ENCODE measurements at regions not wholly inside any gene's neighbourhood (a gene's known extent, or its start where the extent isn't known, plus 50 kb on each side); places are given as distances from the start of the nearest gene placed in this dataset.

- no peak for DNase-seq
These were observed 273.9 kb upstream of the RGS6 start for GRCh38 chr14:71658261-71658860.

- DNase-seq = no peak
These were observed 273.1 kb upstream of the RGS6 start for GRCh38 chr14:71659159-71659558.

GRCh38 chr14:71661441-71661840 lies 270.8 kb upstream of the RGS6 start:
- DNase-seq = no peak

- DNase-seq = no peak
These were observed 269.9 kb upstream of the RGS6 start for GRCh38 chr14:71662291-71662790.

GRCh38 chr14:71665157-71665556 lies 267.1 kb upstream of the RGS6 start:
- DNase-seq = no peak

- no peak for DNase-seq
These were observed 266.4 kb upstream of the RGS6 start for GRCh38 chr14:71665781-71666180.

GRCh38 chr14:71666571-71667145 lies 265.6 kb upstream of the RGS6 start:
- no peak for DNase-seq

GRCh38 chr14:71668186-71668912 lies 263.9 kb upstream of the RGS6 start:
- DNase-seq = no peak

- no peak for DNase-seq
These were observed 259.6 kb upstream of the RGS6 start for GRCh38 chr14:71672596-71672995.

- no peak for DNase-seq
These were observed 256.9 kb upstream of the RGS6 start for GRCh38 chr14:71675126-71675899.

GRCh38 chr14:71675900-71676287 lies 256.3 kb upstream of the RGS6 start:
- DNase-seq = no peak

GRCh38 chr14:71680736-71681387 lies 251.4 kb upstream of the RGS6 start:
- no peak for DNase-seq

- no peak for DNase-seq
These were observed 249.9 kb upstream of the RGS6 start for GRCh38 chr14:71682337-71682736.

GRCh38 chr14:71684323-71684722 lies 247.9 kb upstream of the RGS6 start:
- no peak for DNase-seq

- no peak for DNase-seq
These were observed 245.6 kb upstream of the RGS6 start for GRCh38 chr14:71686677-71687076.

GRCh38 chr14:71687166-71687831 lies 244.9 kb upstream of the RGS6 start:
- DNase-seq = no peak

- no peak for DNase-seq
These were observed 243.7 kb upstream of the RGS6 start for GRCh38 chr14:71688576-71688975.

GRCh38 chr14:71690478-71690877 lies 241.8 kb upstream of the RGS6 start:
- DNase-seq = no peak

GRCh38 chr14:71692496-71692895 lies 239.7 kb upstream of the RGS6 start:
- DNase-seq = no peak

GRCh38 chr14:71693381-71693780 lies 238.8 kb upstream of the RGS6 start:
- DNase-seq = no peak

- no peak for DNase-seq
These were observed 237.4 kb upstream of the RGS6 start for GRCh38 chr14:71694591-71695530.
